WERI-Rb-1 (cell line): ENCODE measurements at regions not wholly inside any gene's neighbourhood (a gene's known extent, or its start where the extent isn't known, plus 50 kb on each side); places are given as distances from the start of the nearest gene placed in this dataset.
A peak's percentile ranks its signal among the peaks of the same experiment; 100 is the strongest.

ENCODE experiments used
- DNase-seq: peaks from one replicate; pipeline ENCODE4 v3.0.0-alpha.2; 2020
- H3K27ac ChIP-seq: fragments of 250-450 bp; sonication (Bioruptor Pico); 2 replicates; pipeline ENCODE4 v1.5.1; 2020; ENCODE audit warnings: mild to moderate bottlenecking, moderate library complexity
- H3K27me3 ChIP-seq: fragments of 250-450 bp; sonication (Bioruptor Pico); 2 replicates; pipeline ENCODE4 v1.5.1; 2021; ENCODE audit warnings: mild to moderate bottlenecking, low read depth, moderate library complexity; ENCODE audit not compliant: insufficient read depth, severe bottlenecking
- H3K36me3 ChIP-seq: fragments of 250-450 bp; sonication (Bioruptor Pico); 2 replicates; pipeline ENCODE4 v1.5.1; 2020; ENCODE audit warnings: mild to moderate bottlenecking, moderate library complexity
- H3K4me3 ChIP-seq: 2 replicates; pipeline ENCODE4 v1.5.1; 2011; ENCODE audit warnings: low read depth, mild to moderate bottlenecking, control low read depth, low read length
- H3K9me3 ChIP-seq: fragments of 250-450 bp; sonication (Bioruptor Pico); 2 replicates; pipeline ENCODE4 v1.5.1; 2021; ENCODE audit warnings: mild to moderate bottlenecking, moderate library complexity; ENCODE audit not compliant: severe bottlenecking
- CTCF ChIP-seq: IDR thresholded peaks from 2 replicates; pipeline ENCODE4 v1.5.1; 2011; ENCODE audit warnings: low read depth, mild to moderate bottlenecking, control low read depth, inconsistent platforms, low read length

- DNase-seq: peak; percentile 56
- H3K27me3 ChIP-seq: peaks cover 84% of the 10 kb centered on the region
- H3K27ac ChIP-seq: no peak overlapping the region
- no peak for TF ChIP-seq CTCF
- H3K4me3 ChIP-seq: peak overlapping the region; percentile 54
- H3K36me3 ChIP-seq: no peaks in the 10 kb centered on the region
- peaks cover 6% of the 10 kb centered on the region for H3K9me3 ChIP-seq
These were observed 242.6 kb upstream of the TOPAZ1 start for GRCh38 chr3:43998836-43999727.

- Histone ChIP-seq H3K9me3 (peaks cover 6% of the 10 kb centered on the region), H3K27me3 (peaks cover 80% of the 10 kb centered on the region), H3K36me3 (no peaks in the 10 kb centered on the region), H3K27ac (no peak overlapping the region), H3K4me3 (peak overlapping the region; percentile 54)
- TF ChIP-seq CTCF: no peak
- DNase-seq: no peak
These were observed 241.9 kb upstream of the TOPAZ1 start for GRCh38 chr3:43999728-44000319.

DNA sequence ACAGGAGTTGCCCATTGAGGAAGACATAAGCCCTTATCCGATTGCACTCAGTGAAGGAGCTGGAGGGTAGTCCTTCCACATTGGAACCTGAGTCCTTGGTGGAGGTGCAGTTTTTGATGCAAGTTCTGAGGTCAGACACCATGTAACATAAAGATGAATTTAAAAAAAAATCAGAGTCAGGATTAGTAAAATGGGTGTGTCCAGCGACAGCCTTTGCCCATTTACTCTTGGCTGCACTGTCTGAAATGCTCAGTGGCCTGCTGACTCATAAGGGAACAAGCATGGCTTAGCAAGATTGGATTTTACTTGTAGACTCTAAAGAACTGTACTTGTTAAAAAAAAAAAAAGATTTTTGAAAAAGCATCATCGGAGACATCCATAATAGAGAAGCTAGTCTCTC, 241.1 kb upstream of the TOPAZ1 start:
- TF ChIP-seq CTCF: no peak
- H3K9me3 ChIP-seq: peaks cover 6% of the 10 kb centered on the region
- H3K27me3 ChIP-seq: peaks cover 72% of the 10 kb centered on the region
- no peak for DNase-seq
- H3K27ac ChIP-seq: no peak overlapping the region
- no peaks in the 10 kb centered on the region for H3K36me3 ChIP-seq
- H3K4me3 ChIP-seq: no peak overlapping the region

GRCh38 chr3:44001072-44001471, 240.6 kb upstream of the TOPAZ1 start:
- peaks cover 68% of the 10 kb centered on the region for H3K27me3 ChIP-seq
- H3K4me3 ChIP-seq: no peak overlapping the region
- H3K27ac ChIP-seq: no peak overlapping the region
- peaks cover 6% of the 10 kb centered on the region for H3K9me3 ChIP-seq
- TF ChIP-seq CTCF: no peak
- H3K36me3 ChIP-seq: no peaks in the 10 kb centered on the region
- no peak for DNase-seq

- TF ChIP-seq CTCF: no peak
- H3K27ac ChIP-seq: no peak overlapping the region
- H3K36me3 ChIP-seq: no peaks in the 10 kb centered on the region
- H3K9me3 ChIP-seq: peaks cover 6% of the 10 kb centered on the region
- peaks cover 40% of the 10 kb centered on the region for H3K27me3 ChIP-seq
- no peak for DNase-seq
- H3K4me3 ChIP-seq: no peak overlapping the region
These were observed 237.9 kb upstream of the TOPAZ1 start for GRCh38 chr3:44003801-44004200.
